Stimulated activated CD4-positive, alpha-beta T cell treated with anti-CD3 and anti-CD28 coated beads, TNF-alpha, amount 100 ng/mL, for 48 hours (primary cell): ENCODE measurements at regions not wholly inside any gene's neighbourhood (a gene's known extent, or its start where the extent isn't known, plus 50 kb on each side); places are given as distances from the start of the nearest gene placed in this dataset.

ENCODE experiments used
- DNase-seq, 3 donors: peaks; one replicate each; pipeline ENCODE4 v3.0.0-alpha.2; 2020; ENCODE audit warnings: low read depth in 3 of 3

DNA sequence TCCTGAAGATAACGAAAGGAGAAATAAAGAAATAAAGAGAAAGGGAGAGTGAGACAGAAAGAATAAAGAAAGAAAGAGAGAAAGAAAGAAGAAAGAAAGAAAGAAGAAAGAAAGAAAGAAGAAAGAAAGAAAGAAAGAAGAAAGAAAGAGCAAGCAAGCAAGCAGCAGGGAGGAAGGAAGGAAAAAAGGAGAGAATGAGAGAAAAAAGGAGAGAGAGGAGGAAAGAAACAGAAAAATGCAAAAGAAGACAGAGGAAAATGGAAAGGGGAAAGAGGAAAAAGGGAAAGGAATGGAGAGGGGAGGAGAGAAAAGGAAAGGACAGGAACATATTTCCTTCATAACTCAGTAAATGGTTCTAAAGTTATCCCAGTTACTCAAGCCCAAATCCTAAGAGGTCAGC is 978.8 kb upstream of the CDH9 start:
- DNase-seq: no peak

DNA sequence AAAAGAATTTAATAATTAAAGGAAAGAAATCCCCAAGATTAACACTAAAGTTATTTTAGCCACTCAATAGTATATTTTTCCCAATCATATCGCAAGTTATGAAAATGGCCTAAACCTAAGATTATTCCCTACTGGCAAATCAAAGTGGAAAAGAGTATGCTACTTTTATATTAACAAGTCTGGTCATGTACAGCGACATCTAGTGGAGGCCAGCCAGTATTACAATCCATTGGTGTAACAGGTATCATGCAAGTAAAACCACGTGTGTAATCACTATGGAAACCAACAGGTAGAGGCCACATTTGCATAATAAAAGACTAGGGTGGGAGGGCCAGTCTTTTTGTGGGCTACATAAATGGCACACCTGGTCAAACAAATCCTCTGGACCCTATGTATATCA is 976.4 kb upstream of the CDH9 start:
- no peak for DNase-seq

DNA sequence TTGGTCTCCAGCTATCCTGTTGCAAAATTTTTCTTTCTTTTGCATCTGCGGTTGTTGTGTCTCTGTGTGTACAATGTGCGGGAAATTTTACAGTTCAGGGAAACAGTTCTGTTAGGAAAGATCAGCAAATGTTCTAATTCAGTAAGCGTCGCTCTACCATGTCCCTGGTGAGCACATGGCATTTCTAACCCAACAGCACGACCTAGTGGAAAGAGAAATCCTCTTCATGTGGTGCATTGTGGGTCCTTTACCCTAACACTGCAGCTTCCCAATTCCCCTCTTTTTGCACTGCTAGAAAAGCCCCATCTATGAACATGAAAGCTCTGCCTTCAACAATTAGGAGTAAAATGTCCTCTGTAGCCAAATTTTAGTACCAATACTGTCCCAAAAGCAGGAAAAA is 974.2 kb upstream of the CDH9 start:
- DNase-seq: no peak

DNA sequence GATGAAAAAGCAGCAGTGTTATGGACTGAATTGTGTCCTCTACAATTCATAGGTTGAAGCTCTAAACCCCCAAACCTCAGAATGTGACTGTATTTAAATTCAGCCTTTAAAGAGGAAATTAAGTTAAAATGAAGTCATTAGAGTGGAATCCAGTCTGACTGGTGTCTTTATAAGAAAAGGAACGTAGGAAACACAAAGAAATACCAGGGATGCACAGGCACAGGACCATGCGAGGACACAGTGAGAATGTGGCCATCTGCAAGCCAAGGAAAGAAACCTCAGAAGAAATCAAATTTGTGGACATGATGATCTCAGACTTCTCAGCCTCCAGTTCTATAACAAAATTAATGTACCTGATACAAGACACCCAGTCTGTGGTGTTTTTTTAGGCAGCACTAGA is 971.2 kb upstream of the CDH9 start:
- no peak for DNase-seq

DNA sequence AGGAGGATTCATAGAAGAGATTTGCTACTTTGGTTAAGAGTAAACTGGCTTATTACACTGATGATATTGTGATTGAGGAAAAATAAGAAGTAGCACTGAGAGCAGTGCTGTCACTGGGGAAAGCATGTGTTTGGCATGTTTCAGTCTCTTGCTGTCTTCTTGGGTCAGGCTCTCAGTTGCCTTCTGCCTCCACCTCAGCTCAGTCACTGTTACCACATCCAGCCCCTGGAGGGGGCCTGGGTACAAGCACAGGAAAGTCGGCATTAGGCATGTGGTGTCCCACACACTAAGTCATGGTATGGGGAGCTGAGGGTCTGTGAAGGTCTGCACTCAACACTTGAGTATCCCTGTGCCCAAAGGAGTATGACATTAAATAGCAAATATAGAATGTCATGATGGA is 958.3 kb upstream of the CDH9 start:
- no peak for DNase-seq

DNA sequence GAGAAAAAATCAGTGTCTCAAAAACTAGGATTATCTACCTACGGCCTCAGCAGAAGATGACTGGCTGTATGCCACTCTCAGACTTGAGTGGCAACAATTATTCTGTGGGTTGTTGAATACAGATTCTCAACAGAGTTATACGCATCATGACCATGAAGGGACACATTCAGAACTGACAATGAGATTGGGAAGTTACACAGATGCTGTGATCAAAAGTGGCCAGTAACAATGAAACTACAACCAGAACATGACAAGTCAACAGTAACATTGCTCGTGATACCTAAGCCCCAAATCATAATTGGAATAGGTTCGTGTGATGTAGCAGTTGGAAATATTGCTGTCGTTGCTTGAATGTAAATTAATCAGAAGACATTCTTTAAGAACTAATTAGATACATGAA is 957.5 kb upstream of the CDH9 start:
- no peak for DNase-seq

DNA sequence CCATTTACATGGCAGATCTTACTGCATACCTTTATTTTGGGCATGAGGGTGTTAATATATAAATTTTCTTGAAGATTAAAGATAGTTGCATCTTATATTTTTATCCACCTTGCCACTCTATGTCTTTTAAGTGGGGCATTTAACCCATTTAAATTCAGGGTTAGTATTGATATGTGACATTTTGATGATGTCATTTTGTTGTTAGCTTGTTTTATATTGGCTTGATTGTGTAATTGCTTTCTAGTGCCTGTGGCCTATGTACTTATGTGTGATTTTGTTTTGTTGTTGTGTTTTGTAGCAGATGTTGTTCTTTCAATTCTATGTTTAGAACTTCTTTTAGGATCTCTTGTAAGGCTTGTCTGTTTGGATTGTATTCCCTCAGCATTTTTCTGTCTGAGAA is 939.9 kb upstream of the CDH9 start:
- no peak for DNase-seq

DNA sequence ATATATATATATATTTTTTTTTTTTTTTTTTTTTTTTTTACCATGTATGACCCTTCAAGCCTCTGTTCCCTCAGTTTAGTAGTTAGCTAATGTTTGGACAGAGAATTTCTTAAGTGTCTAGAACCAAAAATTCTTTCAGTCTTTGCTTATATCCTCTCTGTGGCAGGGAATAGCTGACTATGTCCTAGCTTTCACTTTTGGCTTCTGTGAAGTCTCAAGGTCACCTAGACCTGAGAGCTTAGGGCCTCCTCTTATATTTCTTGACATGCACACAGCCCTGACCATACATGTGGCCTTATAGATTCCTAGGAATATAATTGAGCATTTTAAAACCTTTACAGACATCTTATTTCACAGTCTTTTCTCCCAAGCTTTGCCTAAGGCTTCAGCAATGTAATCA is 930.8 kb upstream of the CDH9 start:
- DNase-seq: no peak

DNA sequence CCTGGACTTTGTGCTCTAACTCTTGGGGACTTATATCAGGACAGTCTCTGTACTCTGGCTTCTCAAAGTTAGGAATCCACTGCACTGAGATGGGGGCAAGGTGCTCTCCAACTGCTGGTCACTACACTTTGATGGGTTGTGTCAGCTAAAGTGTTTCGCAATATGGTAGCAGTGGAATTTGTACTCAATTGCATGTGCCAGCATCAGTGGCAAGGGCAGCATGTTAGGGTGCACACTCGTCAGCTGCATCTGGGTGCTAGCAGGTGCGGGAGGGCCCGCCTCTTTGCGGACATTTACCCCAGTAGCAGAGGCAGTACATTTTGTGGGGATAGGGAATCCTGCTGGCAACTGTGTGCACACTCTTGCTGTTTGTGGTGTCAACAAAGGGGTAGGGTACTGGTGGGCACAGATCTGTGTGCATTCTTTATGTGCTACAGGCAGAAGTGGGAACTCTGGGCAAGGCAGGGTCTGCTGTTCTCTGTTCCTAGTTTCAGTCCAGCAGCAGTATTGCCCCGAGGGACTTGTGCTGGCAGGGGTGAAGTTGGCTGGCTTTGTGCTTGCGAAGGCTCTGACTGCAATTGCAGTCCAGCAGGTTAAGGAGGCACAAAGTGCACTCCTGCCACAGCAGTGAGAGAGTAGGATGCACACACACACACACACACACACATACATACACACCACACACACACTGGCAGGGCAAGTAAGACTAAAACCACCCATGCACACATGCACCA is 924.8 kb upstream of the CDH9 start:
- no peak for DNase-seq

DNA sequence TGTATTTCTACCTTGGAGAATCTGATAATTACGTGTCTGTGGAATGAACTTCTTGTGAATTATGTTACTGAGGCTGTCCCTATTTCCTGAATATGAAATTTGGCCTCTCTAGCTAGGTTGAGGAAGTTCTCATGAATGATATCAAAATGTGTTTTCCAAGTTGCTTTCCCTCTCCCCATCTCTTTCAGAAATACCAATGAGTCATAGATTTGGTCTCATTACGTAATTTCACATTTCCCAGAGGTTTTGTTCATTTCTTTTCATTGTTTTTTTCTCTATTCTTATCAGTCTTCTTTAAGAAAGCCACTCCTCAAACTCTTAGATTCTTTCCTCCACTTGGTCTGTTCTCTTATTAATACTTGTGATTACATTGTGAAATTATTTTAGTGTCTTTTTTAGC is 923.8 kb upstream of the CDH9 start:
- no peak for DNase-seq

DNA sequence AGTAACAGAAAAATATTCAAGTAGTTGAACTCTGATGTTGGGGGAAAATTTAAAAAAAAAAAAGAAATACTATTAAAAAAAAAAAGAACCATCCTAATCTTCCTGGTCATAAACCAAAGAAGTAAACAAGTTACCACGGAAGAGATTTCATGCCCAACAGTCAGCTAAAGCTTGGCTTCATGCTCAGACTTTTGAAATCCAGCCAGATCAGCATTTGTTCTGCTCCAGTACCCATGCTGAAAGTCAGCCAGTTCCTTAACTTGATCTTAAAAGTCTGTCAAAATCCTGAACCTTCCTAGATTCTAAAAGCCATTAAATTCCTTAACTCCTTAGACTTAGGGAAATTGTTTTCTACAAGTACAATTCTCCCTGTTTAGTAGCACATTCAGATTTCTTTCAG is 908.7 kb upstream of the CDH9 start:
- no peak for DNase-seq

DNA sequence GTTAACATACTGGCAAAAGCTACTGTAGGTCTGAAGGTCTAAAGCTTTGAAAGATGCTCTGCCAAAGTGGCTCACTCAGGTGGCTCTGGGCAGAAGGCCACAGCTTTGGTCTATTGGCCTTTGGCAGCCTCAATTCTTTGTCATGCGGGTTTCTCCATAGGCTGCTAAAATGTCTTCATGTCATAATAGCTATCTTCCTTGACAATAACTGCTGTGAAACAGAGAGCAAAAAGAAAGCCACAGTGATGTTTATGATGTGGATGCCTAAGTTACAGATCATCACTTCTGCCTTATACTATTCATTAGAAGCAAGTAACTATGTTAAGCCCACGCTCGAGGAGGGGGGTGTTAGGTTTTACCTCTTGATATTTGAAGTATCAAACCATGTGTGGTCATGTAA is 906.1 kb upstream of the CDH9 start:
- no peak for DNase-seq

DNA sequence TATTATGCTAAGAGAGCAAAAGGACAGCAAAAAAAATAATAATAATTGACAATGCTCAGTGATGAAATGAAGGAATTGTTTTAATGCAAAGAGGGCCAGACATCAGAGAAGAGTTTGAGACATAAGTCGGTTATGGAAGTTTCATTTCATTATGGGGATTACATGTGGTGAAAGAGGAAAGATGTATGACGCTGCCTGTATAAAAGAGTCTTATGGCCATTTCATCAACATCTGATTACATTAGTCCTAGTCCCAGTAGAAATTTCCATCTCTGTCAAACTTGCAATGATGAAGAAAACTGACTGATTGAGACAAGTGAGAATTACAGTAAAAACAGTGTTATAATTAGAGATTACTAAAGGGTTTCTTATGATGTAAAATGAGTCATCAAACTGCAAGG is 900.6 kb upstream of the CDH9 start:
- no peak for DNase-seq

DNA sequence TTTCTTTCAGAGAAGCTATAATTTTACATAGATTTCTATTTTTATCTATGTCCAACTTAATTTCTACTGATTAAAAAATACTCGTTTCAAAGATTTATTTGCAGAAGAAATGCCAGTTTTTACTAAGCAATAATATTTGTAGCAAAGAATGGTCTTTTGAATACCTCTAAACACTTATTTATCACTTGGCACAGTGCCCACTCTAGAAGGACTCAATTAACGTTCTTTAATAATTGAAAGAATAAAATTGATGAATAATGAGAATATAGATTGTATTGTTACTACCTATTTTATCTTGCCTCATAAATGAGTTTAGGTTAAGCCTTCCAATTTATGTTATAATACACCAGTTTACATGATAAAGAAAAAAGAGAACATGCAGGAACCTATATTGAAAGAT is 889.7 kb upstream of the CDH9 start:
- DNase-seq: no peak

DNA sequence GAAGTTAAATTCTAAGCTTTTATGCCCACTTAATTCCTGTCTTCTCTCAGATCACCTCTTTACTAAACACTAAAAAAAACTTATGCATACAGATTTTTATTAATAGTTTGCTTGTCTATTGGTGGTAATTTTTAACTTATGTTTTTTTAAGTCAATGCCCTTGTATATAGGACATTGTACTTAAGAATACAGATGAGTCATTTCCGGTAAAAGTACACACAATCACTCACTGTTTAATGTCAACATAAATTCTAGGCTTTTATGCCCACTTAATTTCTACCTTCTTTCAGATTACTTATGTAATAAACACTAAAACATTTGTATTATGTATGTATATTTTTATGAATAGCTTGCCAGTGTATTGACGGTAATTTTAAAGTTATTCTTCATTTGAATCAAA is 872.8 kb upstream of the CDH9 start:
- DNase-seq: no peak

DNA sequence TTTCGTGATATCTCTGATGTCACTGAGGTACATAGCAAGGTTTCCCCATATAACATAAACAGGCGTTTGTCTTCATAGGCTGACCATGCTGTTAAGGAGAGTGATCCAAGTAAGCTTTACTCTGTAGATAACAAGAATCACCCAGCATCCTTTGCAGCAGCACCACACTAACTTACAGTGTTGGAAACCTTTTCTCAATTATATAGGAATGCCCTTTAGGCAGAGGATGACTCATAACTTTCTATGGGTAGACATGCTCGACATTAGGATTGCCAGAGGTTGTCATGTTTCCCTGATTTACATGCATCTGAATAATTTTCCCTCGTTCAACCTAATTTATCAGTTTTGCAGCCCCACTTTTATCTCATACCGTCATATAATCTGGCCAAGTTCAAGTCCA is 870.0 kb upstream of the CDH9 start:
- no peak for DNase-seq

DNA sequence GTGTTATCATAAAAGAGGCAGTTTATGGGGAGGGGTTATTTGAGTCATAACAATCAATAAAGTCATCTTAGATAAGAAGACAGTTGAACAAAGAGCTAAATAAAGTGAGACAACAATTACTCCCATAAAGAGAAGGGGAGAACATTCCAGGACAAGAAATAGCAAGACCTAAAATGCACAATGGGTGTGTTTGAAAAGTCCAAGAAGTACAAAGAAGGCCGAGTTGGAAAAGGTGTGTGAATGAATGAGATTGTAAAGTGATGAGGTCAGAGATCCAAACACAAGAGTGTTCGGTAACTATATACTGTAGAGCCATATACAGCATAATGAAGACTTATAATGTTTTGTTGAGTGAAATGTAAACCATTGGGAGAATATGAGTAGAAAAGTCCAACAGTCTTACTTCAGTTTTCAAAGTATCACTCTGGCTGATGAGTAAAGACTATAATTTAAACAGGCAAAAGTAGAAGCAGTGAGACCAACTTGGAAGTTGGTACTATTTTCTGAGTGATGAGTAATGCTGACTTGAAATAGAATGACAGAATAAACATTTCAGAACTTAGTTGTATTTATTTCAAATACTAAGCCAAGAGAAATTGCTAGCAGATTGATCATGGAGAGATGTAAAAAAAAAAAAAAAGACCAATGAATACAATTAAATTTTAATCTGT is 868.7 kb upstream of the CDH9 start:
- no peak for DNase-seq

DNA sequence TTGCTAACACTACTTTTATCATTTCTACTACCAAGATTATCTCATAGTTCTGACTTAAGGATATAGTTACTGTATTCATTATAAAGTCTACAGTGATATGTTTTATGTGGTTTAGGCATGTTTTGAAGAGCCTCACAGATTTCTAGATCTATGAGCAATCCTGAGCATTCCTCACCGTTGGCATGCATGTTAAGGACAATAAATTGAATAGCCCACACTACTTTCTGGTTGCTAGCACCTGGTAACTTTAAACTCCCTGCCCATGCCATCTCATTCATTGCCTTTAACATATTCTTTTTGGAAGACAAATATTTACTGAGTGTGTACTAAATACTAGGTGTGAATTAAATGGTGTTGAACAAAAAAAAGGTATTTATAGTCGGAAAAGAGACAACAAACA is 868.1 kb upstream of the CDH9 start:
- DNase-seq: no peak

DNA sequence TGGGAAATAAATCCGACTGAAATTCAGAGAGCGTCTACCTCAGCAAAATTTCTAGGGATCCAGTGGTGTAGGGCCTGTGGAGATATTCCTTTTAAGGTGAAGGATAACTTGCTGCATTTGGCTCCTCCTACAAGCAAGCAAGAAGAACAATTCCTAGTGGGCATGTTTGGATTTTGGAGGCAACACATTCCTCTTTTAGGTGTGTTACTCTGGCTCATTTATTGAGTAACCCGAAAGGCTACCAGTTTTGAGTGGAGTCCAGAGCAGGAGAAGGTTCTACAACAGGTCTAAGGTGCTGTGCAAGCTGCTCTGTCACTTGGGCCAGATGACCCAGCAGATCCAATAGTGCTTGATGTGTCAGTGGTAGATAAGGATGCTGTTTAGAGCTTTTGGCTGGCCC is 862.4 kb upstream of the CDH9 start:
- DNase-seq: no peak

DNA sequence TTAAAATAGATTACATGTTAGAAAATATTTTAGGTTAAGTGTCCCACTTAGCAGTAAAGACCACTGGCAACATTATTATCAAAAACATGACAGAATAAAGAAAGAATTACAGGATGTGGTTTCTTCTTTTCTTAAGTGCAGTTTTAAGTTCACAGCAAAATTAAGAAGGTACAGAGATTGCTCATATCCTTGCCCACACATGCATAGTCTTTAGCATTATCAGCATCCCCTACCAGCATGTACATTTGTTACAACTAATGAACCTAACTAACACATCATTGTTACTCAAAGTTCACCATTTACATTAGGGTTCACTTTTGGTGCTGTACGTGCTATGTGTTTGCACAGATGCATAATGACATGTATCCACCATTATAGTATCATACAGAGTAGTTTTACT is 837.7 kb upstream of the CDH9 start:
- DNase-seq: no peak

DNA sequence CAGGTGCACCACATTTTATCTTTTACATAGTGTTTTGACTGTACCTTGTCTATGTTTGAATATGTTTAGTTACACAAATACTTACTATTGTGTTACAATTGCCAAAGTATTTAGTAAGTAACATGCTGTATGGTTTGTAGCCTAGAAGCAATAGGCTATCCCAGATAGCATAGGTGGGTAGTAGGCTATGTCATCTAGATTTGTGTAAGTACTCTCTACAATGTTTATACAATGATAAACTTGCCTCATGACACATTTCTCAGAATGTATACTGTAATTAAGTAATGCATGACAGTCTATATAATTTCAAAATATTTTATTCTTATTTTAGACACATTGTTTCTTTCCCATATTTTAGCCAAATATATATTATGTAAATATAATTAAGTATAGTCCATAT is 836.8 kb upstream of the CDH9 start:
- DNase-seq: no peak

DNA sequence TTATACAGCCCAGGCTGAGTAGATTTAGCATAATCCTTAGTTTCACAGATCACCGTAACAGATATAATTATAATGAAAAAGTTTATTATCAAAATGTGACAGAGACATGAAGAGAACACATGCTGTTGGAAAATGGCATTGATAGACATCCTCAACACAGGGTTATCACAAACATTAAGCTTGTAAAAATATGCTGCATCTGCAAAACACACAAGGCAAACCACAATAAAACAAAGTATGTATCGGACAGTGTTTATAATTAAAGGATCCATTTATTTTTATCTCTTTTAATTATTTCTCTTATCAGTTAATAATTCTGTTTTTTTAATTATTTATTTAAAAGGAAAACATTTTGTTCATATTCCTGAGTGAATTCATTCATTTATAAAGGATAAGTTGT is 829.9 kb upstream of the CDH9 start:
- DNase-seq: no peak

DNA sequence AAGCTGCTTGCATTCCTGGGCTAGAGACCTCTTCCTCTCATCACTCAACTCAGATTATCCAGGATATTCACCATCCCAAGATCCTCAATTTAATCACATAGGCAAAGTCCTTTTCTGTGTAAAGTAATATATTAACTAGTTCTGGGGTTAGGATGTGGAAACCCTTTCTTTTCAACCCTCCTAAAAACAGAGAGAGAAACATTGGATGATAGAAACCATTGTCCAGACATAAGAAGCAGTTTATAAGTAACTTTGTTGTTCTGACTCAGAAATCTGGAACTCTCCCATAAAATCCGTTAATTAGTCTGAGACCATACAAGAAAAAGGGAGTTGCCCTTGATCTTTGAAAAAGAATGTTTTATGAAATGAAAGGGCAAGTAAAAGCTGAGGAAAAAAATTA is 817.1 kb upstream of the CDH9 start:
- no peak for DNase-seq

DNA sequence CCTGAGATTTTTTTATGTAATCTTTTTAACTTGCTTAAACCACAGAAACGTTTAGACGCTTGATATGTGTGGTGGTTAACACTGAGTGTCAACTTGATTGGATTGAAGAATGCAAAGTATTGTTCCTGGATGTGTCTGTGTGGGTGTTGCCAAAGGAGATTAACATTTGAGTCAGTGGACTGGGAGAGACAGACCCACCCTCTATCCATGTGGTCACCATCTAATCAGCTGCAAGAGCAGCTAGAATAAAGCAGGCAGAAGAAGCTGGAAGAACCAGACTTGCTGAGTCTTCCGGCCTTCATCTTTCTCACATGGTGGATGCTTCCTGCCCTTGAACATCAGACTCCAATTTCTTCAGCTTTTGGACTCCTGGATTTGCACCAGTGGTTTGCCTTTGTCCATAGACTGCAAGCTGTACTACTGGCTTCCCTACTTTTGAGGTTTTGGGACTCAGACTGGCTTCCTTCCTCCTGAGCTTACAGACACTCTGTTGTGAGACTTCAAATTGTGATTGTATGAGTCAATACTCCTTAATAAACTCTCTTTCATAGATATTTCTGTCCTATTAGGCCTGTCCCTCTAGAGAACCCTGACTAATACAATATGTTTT is 816.0 kb upstream of the CDH9 start:
- no peak for DNase-seq
